ENCODE measurements at regions not wholly inside any gene's neighbourhood (a gene's known extent, or its start where the extent isn't known, plus 50 kb on each side); places are given as distances from the start of the nearest gene placed in this dataset.

DNA sequence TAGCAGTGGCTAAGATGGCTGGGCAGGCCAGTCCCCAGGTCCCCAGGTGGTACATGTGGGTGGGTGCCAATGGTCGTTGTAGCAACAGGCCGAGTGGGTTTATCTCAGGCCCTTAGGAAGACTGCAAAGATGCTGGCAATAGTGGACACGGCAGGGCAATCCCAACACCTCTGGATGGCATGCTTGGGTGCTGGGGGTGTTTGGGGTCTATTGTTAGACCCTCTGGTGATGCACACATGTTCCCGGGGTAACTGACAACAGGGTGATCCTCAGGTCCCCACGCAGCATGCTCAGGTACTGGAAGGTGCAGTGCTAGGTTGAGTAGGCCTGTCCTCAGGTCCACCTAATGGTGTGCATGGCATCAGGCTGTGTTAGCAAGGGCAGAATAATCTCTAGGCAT is 267.5 kb downstream of the ANKRD50 start:
- TF ChIP-seq, protein P1, sequence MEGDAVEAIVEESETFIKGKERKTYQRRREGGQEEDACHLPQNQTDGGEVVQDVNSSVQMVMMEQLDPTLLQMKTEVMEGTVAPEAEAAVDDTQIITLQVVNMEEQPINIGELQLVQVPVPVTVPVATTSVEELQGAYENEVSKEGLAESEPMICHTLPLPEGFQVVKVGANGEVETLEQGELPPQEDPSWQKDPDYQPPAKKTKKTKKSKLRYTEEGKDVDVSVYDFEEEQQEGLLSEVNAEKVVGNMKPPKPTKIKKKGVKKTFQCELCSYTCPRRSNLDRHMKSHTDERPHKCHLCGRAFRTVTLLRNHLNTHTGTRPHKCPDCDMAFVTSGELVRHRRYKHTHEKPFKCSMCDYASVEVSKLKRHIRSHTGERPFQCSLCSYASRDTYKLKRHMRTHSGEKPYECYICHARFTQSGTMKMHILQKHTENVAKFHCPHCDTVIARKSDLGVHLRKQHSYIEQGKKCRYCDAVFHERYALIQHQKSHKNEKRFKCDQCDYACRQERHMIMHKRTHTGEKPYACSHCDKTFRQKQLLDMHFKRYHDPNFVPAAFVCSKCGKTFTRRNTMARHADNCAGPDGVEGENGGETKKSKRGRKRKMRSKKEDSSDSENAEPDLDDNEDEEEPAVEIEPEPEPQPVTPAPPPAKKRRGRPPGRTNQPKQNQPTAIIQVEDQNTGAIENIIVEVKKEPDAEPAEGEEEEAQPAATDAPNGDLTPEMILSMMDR (IDR thresholded peaks at IDR 0.05; ENCODE audit: low read length) = no peak
- no peak for TF ChIP-seq EZH2 (optimal IDR thresholded peaks at IDR 0.05; ENCODE audit: low read depth, low read length)

Measured in MM.1S (cell line).